D721Med (cell line): ENCODE measurements at regions not wholly inside any gene's neighbourhood (a gene's known extent, or its start where the extent isn't known, plus 50 kb on each side); places are given as distances from the start of the nearest gene placed in this dataset.

Experiments used
- DNase-seq: peaks from one replicate; pipeline ENCODE4 v3.0.0; 2011; ENCODE audit warnings: low spot score; ENCODE audit not compliant: insufficient read length
- FAIRE-seq: peaks from 2 replicates; lab custom pipeline; 2011; peaks lifted over from hg19 to GRCh38; lab: Jason Lieb, UNC
- CTCF ChIP-seq: IDR thresholded peaks from 2 replicates; pipeline ENCODE4 v1.5.1; 2012; ENCODE audit warnings: mild to moderate bottlenecking, control low read depth; ENCODE audit not compliant: insufficient read depth; ENCODE audit errors: missing control alignments

DNA sequence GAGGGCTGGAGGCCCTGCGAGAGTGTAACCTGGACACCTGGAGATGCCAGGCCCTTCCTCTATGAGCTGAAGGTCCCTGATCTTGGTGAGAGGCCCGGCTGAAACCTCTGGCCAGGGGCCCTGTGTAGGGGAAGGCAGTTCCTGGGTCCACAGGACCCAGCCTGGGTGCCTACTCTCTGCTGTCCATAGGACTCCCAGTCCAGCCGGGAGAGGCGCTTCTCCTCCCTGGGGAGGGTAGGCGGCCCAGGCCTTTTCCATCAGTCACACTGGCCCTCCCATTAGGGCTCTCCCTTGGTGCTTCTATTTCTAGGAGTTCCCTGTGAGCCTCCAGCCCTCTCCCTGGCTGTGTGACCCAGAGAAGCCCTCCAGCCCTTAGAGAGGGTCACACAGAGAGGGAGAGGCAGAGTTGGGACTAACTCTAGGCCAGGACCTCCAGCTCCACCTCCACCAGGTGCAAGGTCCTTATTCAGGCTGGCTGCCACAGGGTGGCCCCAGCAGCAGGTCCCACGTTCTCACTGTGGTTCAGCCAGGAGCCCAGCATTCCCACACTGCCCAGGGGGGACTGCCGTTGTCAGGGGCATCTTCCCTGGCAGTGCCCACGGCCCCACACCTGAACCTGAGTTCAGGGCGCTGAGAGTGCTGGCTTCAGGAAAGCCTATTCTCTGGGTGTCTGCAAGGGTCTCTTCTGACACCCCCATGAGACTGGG, 146.8 kb downstream of the SMAD6 start:
- no peak for DNase-seq
- FAIRE-seq = no peak
- TF ChIP-seq CTCF = no peak

DNA sequence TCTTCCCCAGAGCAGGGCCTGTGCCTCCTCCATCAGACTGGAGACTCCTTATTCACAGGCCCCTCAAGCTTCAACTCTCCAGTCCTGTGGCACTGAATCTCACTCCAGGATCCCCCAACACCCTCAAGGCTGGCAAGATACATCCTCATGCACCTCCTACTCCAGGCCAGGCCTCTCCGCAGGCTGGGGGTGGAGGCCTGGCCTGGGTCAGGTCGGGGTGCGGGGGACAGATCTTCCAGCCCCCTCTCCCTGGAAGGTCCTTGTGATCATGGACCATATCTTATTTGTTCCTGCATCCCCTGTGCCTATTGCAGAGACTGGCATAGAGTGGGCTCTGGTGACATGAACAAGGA, 147.3 kb downstream of the SMAD6 start:
- no peak for DNase-seq
- no peak for TF ChIP-seq CTCF
- no peak for FAIRE-seq

GRCh38 chr15:66849746-66850077, 147.7 kb downstream of the SMAD6 start:
- TF ChIP-seq CTCF = no peak
- DNase-seq (no peak), FAIRE-seq (no peak)

DNA sequence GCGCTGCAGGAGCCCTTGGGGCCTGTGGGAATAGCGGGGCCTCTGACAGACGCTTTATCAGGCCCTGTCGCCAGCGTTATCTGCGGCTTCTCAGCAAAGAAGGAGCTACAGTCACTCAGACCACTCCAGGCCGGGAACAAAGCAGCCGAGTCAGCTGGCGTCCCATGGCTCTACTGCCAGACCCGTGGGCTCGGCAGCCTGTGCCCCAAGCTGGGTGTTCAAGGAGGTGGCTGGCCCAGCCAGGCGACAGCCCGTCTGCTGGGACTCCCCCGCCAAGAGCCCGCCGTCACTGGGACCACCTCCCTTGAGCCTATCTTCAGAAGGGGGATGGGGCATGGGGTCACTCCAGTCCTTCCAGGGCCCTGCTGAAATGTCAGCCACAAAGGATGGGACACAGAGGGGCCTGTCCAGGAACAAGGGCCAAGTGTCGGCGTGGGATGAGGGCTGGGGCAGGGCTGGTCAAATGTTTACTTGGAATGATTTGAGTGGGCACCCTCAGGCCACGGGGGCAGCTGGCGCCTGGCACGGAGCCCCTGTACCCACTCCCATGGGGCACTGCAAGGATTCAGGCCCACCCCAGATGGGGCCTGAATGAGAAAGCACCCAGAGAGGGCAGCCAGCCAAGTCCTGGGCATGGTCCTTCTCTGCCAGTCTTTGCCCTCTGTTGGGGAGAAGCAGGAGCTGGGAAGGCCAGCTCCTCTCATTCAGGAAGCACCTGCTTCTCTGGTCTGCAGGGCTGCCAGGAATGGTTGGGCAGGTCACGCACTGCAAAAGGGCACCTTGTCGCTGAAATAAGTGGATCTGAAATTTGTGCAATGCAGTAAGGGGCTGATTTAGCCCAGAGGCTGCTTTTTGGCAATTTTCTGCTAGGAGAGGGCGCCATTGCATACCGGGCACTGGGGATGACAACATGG, 148.3 kb downstream of the SMAD6 start:
- DNase-seq (no peak), FAIRE-seq (no peak)
- no peak for TF ChIP-seq CTCF

DNA sequence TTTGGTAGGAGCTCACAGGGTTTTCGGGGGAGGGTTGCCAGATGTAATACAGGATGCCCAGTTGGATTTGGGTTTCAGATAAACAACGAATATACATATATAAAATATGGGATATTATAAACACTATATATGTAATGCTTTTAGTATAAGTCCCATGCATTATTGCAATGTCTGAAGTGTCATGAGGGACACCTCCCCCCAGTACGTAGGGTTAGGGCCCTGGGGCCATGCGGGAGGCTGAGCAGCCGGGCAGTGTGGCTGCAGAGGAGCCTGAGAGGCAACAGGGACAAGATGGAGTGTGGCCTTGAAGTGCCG, 148.9 kb downstream of the SMAD6 start:
- FAIRE-seq (no peak), DNase-seq (no peak)
- no peak for TF ChIP-seq CTCF

DNA sequence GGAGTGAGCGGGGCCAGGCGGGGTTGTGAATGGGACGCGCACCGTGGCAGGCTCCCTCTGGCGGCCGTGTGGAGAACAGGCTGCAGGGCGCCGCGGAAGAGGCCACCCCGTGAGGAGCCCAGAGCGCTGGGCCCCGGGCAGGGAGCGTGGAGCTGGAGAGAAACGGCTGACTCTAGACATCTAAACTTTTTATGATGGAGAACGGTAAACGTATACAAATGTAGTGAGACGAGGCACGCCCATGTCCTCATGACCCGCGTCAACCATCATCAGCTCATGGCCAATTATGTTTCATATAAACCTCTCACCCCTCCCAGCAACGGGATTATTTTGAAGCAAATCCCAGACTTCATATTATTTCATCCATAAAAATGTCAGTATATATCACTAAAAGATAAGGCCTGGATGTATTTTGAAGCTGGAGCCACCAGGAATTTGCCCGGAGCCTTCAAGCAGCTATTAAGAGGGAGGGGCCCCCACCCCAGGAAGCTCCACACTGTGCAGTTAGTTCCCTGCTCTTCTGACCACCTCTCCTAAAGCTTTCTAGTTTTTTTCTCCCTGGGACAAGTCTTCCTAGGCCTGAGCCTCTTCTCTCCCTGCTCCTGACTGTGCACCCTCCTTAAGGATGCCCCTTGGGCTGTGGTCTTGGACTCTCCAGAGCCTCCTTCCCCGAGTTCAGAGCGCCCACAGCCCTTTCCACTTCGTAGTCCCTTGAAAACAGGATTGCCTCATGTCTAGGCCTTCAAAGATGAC, 149.5 kb downstream of the SMAD6 start:
- FAIRE-seq (no peak), DNase-seq (peak; percentile 91)
- peak; percentile 79 for TF ChIP-seq CTCF
